Naive thymus-derived CD4-positive, alpha-beta T cell (primary cell): ENCODE measurements at regions not wholly inside any gene's neighbourhood (a gene's known extent, or its start where the extent isn't known, plus 50 kb on each side); places are given as distances from the start of the nearest gene placed in this dataset.
"Not testable (repeated sequence)": the region's sequence is repeated elsewhere in the genome, so short reads cannot be mapped to it uniquely, and the experiment has no call there.

ENCODE experiments used
- ATAC-seq: fragments of 150-1000 bp; cut with Tn5 transposase; 2 replicates; pipeline ENCODE4 v1.10.0; 2021; ENCODE audit warnings: mild to moderate bottlenecking, moderate library complexity
- CTCF ChIA-PET: fragments of 350-600 bp; sonication (Branson Sonifier 250); formaldehyde crosslinking; loops from one replicate; lab custom pipeline; 2021; ENCODE audit warnings: antibody characterized with exemption; lab: Charles Lee
- POLR2A ChIA-PET: fragments of 350-600 bp; sonication (Branson Sonifier 250); formaldehyde crosslinking; loops from one replicate; lab custom pipeline; 2021; ENCODE audit warnings: antibody characterized with exemption, inconsistent platforms; lab: Charles Lee
- DNase-seq, 9 donors: peaks; one replicate each; pipeline versions ENCODE4 v3.0.0 to v3.0.0-alpha.2; 2020 to 2022; ENCODE audit warnings: mixed read lengths in 1 of 9
- H3K27ac ChIP-seq: one replicate; pipeline ENCODE4 v1.7.0; 2013; ENCODE audit warnings: mild to moderate bottlenecking, low read depth, low read length, moderate library complexity
- H3K27me3 ChIP-seq, 2 donors: one replicate each; pipeline ENCODE4 v1.7.0; 2013; ENCODE audit warnings: low read length in 2 of 2, mild to moderate bottlenecking in 2 of 2, moderate library complexity in 2 of 2; ENCODE audit not compliant: control insufficient read depth in 2 of 2, insufficient read depth in 2 of 2
- H3K36me3 ChIP-seq, 3 experiments: 1 replicate in 2 of 3; 2 replicates in 1 of 3; pipeline ENCODE4 v1.7.0; 2013; ENCODE audit warnings: low read length in 3 of 3, mild to moderate bottlenecking in 3 of 3, moderate library complexity in 1 of 3; ENCODE audit not compliant: insufficient read depth in 3 of 3, control insufficient read depth in 2 of 3
- H3K4me1 ChIP-seq, 2 donors: one replicate each; pipeline ENCODE4 v1.7.0; 2013; ENCODE audit warnings: low read length in 2 of 2, mild to moderate bottlenecking in 2 of 2, moderate library complexity in 1 of 2; ENCODE audit not compliant: control insufficient read depth in 2 of 2, insufficient read depth in 2 of 2
- H3K4me3 ChIP-seq: 2 replicates; pipeline ENCODE4 v1.7.0; 2013; ENCODE audit warnings: mild to moderate bottlenecking, low read length
- H3K9me3 ChIP-seq, 3 experiments: 1 replicate in 2 of 3; 2 replicates in 1 of 3; pipeline ENCODE4 v1.7.0; 2013; ENCODE audit warnings: low read length in 3 of 3; ENCODE audit not compliant: control insufficient read depth in 2 of 3
- H3K27ac Mint-ChIP-seq, 9 donors: one replicate each; pipeline ENCODE4 v1.8.0; 2020 to 2022; ENCODE audit warnings: mixed read lengths in 9 of 9, mild to moderate bottlenecking in 8 of 9, moderate library complexity in 5 of 9, inconsistent platforms in 2 of 9
- H3K27me3 Mint-ChIP-seq, 5 donors: one replicate each; pipeline ENCODE4 v1.8.0; 2021 to 2022; ENCODE audit warnings: mixed read lengths in 5 of 5, mild to moderate bottlenecking in 1 of 5
- H3K36me3 Mint-ChIP-seq, 5 donors: one replicate each; pipeline ENCODE4 v1.8.0; 2020 to 2022; ENCODE audit warnings: mixed read lengths in 5 of 5, mild to moderate bottlenecking in 3 of 5, inconsistent platforms in 1 of 5
- H3K4me1 Mint-ChIP-seq, 7 donors: one replicate each; pipeline ENCODE4 v1.8.0; 2020 to 2022; ENCODE audit warnings: mixed read lengths in 7 of 7, mild to moderate bottlenecking in 3 of 7, inconsistent platforms in 1 of 7
- H3K4me3 Mint-ChIP-seq, 10 donors: one replicate each; pipeline ENCODE4 v1.8.0; 2020 to 2022; ENCODE audit warnings: mild to moderate bottlenecking in 10 of 10, mixed read lengths in 10 of 10, moderate library complexity in 6 of 10, inconsistent platforms in 2 of 10
- H3K9me3 Mint-ChIP-seq, 11 donors: one replicate each; pipeline ENCODE4 v1.8.0; 2020 to 2022; ENCODE audit warnings: mixed read lengths in 11 of 11, mild to moderate bottlenecking in 4 of 11, inconsistent platforms in 1 of 11, moderate library complexity in 1 of 11
- intact Hi-C, 2 donors: fragments of 100-400 bp; cut with micrococcal nuclease; formaldehyde crosslinking; loops; one replicate each; pipeline ENCODE4 v1.15.1; 2023

GRCh38 chr11:29449281-29450074 is 567.4 kb downstream of the KCNA4 start:
- H3K4me3 ChIP-seq, result no peak overlapping the region
- no peaks in the 10 kb centered on the region for H3K9me3 ChIP-seq
- no peak for DNase-seq
- POLR2A ChIA-PET, result no interaction called here
- H3K4me3 Mint-ChIP-seq, result no peak overlapping the region
- no peak for ATAC-seq
- H3K4me1 ChIP-seq, result no peaks in the 10 kb centered on the region
- peaks cover 0 to 10% (median 2%) of the 10 kb centered on the region in 11 donors for H3K9me3 Mint-ChIP-seq
- no peaks in the 10 kb centered on the region for H3K27me3 Mint-ChIP-seq
- H3K36me3 ChIP-seq, result no peaks in the 10 kb centered on the region
- CTCF ChIA-PET, result no interaction called here
- H3K27ac ChIP-seq, result no peak overlapping the region
- H3K27me3 ChIP-seq, result no peaks in the 10 kb centered on the region
- intact Hi-C loops, result no loop called here
- no peaks in the 10 kb centered on the region for H3K4me1 Mint-ChIP-seq
- no peak overlapping the region for H3K27ac Mint-ChIP-seq
- no peaks in the 10 kb centered on the region for H3K36me3 Mint-ChIP-seq

GRCh38 chr11:29448246-29448877 is 568.5 kb downstream of the KCNA4 start:
- H3K36me3 ChIP-seq, result no peaks in the 10 kb centered on the region
- no peaks in the 10 kb centered on the region for H3K9me3 ChIP-seq
- no peak for DNase-seq
- H3K27me3 Mint-ChIP-seq, result no peaks in the 10 kb centered on the region
- H3K4me1 Mint-ChIP-seq, result no peaks in the 10 kb centered on the region
- H3K27ac Mint-ChIP-seq, result no peak overlapping the region
- peaks cover 0 to 10% (median 2%) of the 10 kb centered on the region in 11 donors for H3K9me3 Mint-ChIP-seq
- H3K27ac ChIP-seq, result no peak overlapping the region
- CTCF ChIA-PET, result no interaction called here
- POLR2A ChIA-PET, result no interaction called here
- intact Hi-C loops, result no loop called here
- H3K4me1 ChIP-seq, result no peaks in the 10 kb centered on the region
- no peaks in the 10 kb centered on the region for H3K36me3 Mint-ChIP-seq
- no peak overlapping the region for H3K4me3 ChIP-seq
- ATAC-seq, result no peak
- no peak overlapping the region for H3K4me3 Mint-ChIP-seq
- no peaks in the 10 kb centered on the region for H3K27me3 ChIP-seq

DNA sequence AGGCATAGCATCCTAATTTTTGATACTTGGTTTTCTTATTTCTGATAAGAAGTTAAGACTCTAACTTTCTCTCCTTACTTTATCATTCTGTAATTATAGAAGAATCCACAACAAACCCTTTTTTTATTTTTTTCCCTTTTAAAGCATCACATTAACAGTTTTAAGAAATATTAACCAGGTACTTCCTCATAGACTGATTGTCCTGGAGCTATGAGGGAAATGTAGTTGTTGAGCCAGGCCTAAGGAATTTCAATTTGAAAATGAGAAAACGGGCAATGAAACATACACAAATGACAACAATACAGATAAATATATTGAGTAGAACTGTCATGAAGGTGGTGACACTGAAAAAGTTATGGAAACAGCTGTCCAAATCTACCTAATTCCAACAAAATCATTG is 569.0 kb downstream of the KCNA4 start:
- H3K27ac ChIP-seq, result no peak overlapping the region
- Mint-ChIP-seq H3K27ac (no peak overlapping the region), H3K9me3 (peaks cover 0 to 10% (median 2%) of the 10 kb centered on the region in 11 donors), H3K27me3 (no peaks in the 10 kb centered on the region), H3K4me3 (no peak overlapping the region), H3K36me3 (no peaks in the 10 kb centered on the region), H3K4me1 (no peaks in the 10 kb centered on the region)
- no peaks in the 10 kb centered on the region for H3K36me3 ChIP-seq
- DNase-seq (no peak), ATAC-seq (no peak)
- no peaks in the 10 kb centered on the region for H3K27me3 ChIP-seq
- ChIA-PET CTCF (no interaction called here), POLR2A (no interaction called here)
- no peaks in the 10 kb centered on the region for H3K4me1 ChIP-seq
- H3K4me3 ChIP-seq, result no peak overlapping the region
- intact Hi-C loops, result loop anchor here in 1 of 2 donors (2.0 kb wide), 1 partner anchor 21 kb away; no protein-coding TSS in a partner anchor
- H3K9me3 ChIP-seq, result no peaks in the 10 kb centered on the region

GRCh38 chr11:29446132-29446531 is 570.7 kb downstream of the KCNA4 start:
- Mint-ChIP-seq H3K27ac (no peak overlapping the region), H3K9me3 (peaks cover 0 to 15% (median 4%) of the 10 kb centered on the region in 11 donors), H3K4me1 (no peaks in the 10 kb centered on the region), H3K27me3 (no peaks in the 10 kb centered on the region), H3K4me3 (no peak overlapping the region), H3K36me3 (no peaks in the 10 kb centered on the region)
- DNase-seq (no peak), ATAC-seq (no peak)
- Histone ChIP-seq H3K27ac (no peak overlapping the region), H3K4me1 (no peaks in the 10 kb centered on the region), H3K27me3 (no peaks in the 10 kb centered on the region), H3K4me3 (no peak overlapping the region), H3K9me3 (no peaks in the 10 kb centered on the region), H3K36me3 (no peaks in the 10 kb centered on the region)
- intact Hi-C loops, result loop anchor here in 1 of 2 donors (2.0 kb wide), 1 partner anchor 19 kb away; no protein-coding TSS in a partner anchor
- CTCF ChIA-PET, result no interaction called here
- POLR2A ChIA-PET, result no interaction called here

DNA sequence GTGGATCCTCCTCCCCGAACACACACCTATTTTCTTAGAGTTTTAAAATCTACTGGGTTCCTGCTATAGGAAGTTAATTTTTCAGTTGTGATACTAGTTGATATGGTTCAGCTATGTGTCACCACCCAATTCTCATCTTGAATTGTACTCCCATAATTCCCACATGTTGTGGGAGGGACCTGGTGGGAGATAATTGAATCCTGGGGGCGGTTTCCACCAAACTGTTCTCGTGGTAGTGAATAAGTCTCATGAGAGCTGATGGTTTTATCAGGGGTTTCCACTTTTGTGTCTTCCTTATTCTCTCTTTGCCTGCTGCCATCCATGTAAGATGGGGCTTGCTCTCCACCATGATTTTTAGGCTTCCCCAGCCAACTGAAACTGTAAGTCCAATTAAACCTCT is 571.6 kb downstream of the KCNA4 start:
- H3K27ac ChIP-seq, H3K4me1 Mint-ChIP-seq, H3K9me3 ChIP-seq, H3K36me3 ChIP-seq, H3K4me3 ChIP-seq, CTCF ChIA-PET, H3K27me3 ChIP-seq, POLR2A ChIA-PET, H3K36me3 Mint-ChIP-seq, ATAC-seq, H3K27me3 Mint-ChIP-seq, H3K4me1 ChIP-seq, intact Hi-C loops, H3K4me3 Mint-ChIP-seq, DNase-seq, H3K27ac Mint-ChIP-seq: not testable (repeated sequence)
- H3K9me3 Mint-ChIP-seq, result peaks cover 0 to 15% (median 5%) of the 10 kb centered on the region in 11 donors

DNA sequence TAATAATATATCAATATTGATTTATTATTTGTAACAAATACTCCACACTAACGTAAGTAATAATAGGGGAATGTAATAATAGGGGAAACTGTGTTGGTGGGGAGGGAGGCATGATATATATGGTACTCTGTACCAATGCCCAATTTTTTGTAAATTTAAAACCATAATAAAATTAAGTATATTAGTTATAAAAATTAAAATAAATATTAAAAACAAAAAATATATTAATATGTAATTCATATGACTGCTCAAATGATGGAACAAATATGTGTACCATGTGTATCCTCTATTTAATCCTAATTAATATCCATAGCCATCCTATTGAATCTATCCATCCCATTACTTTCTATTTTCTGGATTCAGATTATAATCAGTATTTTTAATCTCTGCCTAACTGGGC is 578.0 kb downstream of the KCNA4 start:
- no peak for DNase-seq
- H3K4me1 Mint-ChIP-seq, result no peaks in the 10 kb centered on the region
- peaks cover 0 to 19% (median 5%) of the 10 kb centered on the region in 11 donors for H3K9me3 Mint-ChIP-seq
- no peaks in the 10 kb centered on the region for H3K36me3 ChIP-seq
- intact Hi-C loops, result no loop called here
- H3K9me3 ChIP-seq, result no peaks in the 10 kb centered on the region
- ChIA-PET POLR2A (no interaction called here), CTCF (no interaction called here)
- H3K4me1 ChIP-seq, result no peaks in the 10 kb centered on the region
- no peaks in the 10 kb centered on the region for H3K36me3 Mint-ChIP-seq
- no peak overlapping the region for H3K4me3 Mint-ChIP-seq
- no peak for ATAC-seq
- no peaks in the 10 kb centered on the region for H3K27me3 ChIP-seq
- no peak overlapping the region for H3K27ac ChIP-seq
- no peaks in the 10 kb centered on the region for H3K27me3 Mint-ChIP-seq
- H3K4me3 ChIP-seq, result no peak overlapping the region
- H3K27ac Mint-ChIP-seq, result no peak overlapping the region

DNA sequence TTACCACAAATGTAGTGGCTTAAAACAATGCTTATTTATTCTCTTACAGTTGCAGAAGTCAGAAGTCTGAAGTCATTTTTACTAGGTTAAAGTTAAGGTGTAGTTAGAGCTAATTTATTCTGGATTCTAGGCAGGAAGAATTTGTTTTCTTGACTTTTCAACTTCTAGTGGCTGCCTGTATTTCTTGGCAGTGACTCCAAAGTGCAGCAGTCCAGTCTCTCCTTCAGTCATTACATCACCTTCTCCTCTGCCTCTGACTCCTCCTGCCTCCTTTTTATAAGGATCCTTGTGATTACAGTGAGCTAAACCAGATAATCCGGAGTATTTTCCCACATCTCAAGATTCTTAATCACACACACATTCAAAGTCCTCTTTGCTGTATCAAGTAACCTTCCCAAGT is 581.4 kb downstream of the KCNA4 start:
- no peak for ATAC-seq
- H3K27ac ChIP-seq, result no peak overlapping the region
- intact Hi-C loops, result no loop called here
- CTCF ChIA-PET, result no interaction called here
- H3K4me1 ChIP-seq, result no peaks in the 10 kb centered on the region
- H3K27ac Mint-ChIP-seq, result no peak overlapping the region
- no peak for DNase-seq
- H3K27me3 Mint-ChIP-seq, result no peaks in the 10 kb centered on the region
- peaks cover 0 to 22% (median 3%) of the 10 kb centered on the region in 11 donors for H3K9me3 Mint-ChIP-seq
- no peaks in the 10 kb centered on the region for H3K4me1 Mint-ChIP-seq
- POLR2A ChIA-PET, result no interaction called here
- H3K4me3 Mint-ChIP-seq, result no peak overlapping the region
- H3K27me3 ChIP-seq, result no peaks in the 10 kb centered on the region
- H3K36me3 ChIP-seq, result no peaks in the 10 kb centered on the region
- H3K36me3 Mint-ChIP-seq, result no peaks in the 10 kb centered on the region
- H3K9me3 ChIP-seq, result no peaks in the 10 kb centered on the region
- H3K4me3 ChIP-seq, result no peak overlapping the region
